Stimulated activated naive CD4-positive, alpha-beta T cell (primary cell): ENCODE measurements at regions not wholly inside any gene's neighbourhood (a gene's known extent, or its start where the extent isn't known, plus 50 kb on each side); places are given as distances from the start of the nearest gene placed in this dataset.

Source experiments
- DNase-seq, 6 experiments: peaks; one replicate each; lab custom pipeline; 2025; lab: John Stamatoyannopoulos, UW

- DNase-seq: no peak
These were observed 258.7 kb downstream of the FLRT2 start for GRCh38 chr14:85788470-85789233.

- no peak for DNase-seq
These were observed 236.4 kb downstream of the FLRT2 start for GRCh38 chr14:85766295-85766694.

DNA sequence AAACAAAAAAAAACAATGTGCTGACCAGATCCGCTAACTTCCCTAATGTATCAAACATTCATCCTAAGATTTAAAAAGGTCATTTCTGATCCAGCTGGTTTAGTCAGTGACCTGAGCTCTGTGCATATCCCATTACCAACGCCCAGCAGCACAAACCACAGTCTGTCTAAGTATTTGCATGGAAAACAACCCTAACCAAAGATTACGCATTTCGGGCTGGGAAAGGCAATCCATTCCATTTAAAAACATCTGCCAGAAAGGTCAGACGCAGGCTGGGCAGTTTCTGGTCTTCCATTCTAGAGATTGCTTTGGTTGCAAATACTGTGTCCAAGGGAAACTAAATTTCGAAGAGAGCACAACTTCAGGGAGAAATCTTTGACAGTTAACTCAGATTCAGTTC, 234.9 kb downstream of the FLRT2 start:
- DNase-seq: no peak

GRCh38 chr14:85762526-85762925, 232.6 kb downstream of the FLRT2 start:
- DNase-seq: no peak

DNA sequence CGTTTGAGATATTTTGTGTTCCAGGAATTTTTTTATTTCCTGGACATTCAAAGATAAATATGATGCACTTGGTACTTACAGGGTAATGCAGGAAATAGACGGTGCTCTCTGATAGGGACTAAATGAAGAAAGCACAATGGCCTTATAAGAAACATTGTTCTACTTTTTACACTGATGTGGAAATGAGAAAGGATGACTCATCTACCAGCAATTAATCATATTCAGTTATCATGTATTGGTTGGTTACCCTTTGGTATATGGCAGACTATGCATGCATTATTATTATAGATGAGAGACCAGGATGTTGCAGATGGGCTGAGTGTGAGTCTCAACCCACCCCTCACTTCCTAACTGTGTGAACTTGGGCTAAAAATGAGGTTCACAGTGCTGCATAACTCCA, 222.2 kb downstream of the FLRT2 start:
- no peak for DNase-seq

DNA sequence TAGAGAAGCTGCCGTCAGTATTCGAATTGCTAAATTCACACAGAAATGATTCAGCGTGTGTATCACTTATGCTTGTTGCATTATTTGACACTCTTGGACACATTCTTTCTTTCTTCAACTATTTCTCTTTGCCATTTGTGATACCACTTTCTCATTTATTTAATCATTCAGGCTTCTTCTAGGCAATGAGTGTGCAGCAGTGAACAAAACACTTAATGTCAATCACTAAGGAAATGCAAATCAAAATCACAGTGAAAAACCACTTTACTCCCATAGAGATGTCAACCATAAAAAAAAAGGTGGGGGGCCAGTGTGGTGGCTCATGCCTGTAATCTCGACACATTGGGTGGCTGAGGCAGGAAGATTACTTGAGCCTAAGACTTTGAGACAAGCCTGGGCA, 214.6 kb downstream of the FLRT2 start:
- DNase-seq: no peak

- DNase-seq: no peak
These were observed 202.1 kb downstream of the FLRT2 start for GRCh38 chr14:85732031-85732430.

DNA sequence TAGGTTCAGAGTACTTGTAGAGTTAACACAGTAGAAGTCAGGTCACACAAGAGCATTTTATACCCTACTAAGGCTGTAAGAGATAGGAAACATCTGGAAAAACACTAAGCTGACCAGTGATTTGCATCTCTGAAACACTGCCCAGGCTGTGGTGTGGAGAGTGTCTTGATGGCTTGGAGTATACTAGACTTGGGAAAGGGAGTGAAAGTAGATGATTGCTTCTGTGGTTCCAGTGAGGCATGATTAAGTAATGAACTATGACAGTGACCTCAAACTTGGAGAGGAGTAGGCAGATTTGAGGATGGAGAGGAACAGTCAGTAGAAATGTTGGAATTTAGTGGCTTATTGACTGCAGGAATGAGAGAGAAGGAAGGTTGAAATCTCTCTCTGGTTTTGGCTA, 201.2 kb downstream of the FLRT2 start:
- no peak for DNase-seq

DNA sequence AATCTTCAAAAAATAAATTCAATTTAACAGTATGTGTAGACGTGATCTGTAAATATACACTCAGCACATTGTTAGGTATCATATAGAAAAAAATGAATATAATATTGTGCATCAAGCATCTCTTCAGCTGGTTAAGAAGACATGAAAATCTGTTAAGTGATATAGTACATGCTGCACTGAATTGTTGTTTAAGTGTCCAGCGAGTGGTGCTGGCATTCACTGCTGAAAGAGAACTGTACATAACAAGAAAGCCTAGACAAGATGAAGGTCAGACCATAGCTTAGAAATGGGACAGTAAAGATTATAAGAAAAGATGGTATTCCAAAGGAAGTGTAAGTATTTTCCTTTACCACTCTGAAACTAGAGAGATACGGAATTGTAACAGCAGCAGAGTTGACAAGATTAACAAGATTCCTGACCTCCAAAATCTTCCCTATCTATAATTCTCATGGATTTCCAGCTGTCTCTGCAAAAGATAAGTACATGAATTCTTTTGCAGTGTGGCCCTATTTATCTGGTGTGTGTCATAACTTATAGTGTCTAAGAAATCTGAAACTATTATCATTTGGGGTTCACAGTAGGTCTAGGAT, 198.6 kb downstream of the FLRT2 start:
- no peak for DNase-seq

DNA sequence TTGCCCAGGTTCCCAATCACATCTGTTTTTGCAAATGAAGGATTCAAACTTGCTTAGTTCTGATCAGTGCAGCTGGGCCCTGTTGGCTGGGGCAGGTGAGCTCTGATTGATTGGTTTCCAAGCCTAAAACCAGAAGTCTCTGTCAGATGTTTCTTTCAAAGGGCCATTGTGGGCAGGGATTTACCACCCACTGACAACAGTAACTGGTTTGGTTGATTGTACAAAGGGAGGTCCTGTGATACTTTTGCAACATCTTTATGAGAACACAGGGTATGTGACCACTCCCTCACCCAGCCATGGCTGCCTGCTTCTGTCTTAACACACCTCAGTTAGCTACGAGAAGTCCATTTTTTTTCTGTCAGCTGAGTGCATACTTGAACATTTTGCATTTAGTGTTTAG, 184.1 kb downstream of the FLRT2 start:
- DNase-seq: no peak

DNA sequence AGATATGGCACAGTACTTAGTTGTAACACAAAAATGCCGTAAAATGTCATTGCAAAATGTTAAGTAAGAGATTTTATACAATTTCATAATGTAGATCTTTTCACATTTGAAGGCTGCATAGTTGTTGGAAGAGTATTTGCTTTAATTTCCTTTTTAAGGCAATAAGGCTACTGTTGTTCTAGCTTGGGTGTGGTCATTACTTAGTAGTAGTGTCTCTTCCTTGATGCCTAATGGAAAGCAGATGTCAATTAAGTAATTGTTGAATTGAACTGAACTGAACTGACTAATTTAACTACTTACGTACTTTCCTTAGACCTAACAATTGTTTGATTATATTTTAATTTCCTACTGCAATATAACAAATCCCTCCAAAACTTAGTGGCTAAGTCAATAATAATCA, 181.7 kb downstream of the FLRT2 start:
- no peak for DNase-seq
